Hepatocyte (in vitro differentiated cells): ENCODE measurements at regions not wholly inside any gene's neighbourhood (a gene's known extent, or its start where the extent isn't known, plus 50 kb on each side); places are given as distances from the start of the nearest gene placed in this dataset.
"Not testable (repeated sequence)": the region's sequence is repeated elsewhere in the genome, so short reads cannot be mapped to it uniquely, and the experiment has no call there.

ENCODE experiments used
- DNase-seq: peaks from one replicate; pipeline ENCODE4 v3.0.0-alpha.2; 2016; ENCODE audit warnings: low spot score
- H2AFZ ChIP-seq: fragments of 200-600 bp; sonication (generic); 2 replicates; pipeline ENCODE4 v1.6.0; 2016; ENCODE audit warnings: antibody characterized with exemption, mild to moderate bottlenecking
- H3K27ac ChIP-seq: fragments of 200-600 bp; sonication (generic); 2 replicates; pipeline ENCODE4 v1.5.1; 2016; ENCODE audit warnings: mild to moderate bottlenecking
- H3K27me3 ChIP-seq: fragments of 200-600 bp; sonication (generic); 2 replicates; pipeline ENCODE4 v1.6.1; 2016
- H3K36me3 ChIP-seq: fragments of 200-600 bp; sonication (generic); replicated peaks from 2 replicates; pipeline ENCODE4 v1.5.1; 2016; ENCODE audit warnings: low read depth; ENCODE audit not compliant: insufficient read depth
- H3K4me1 ChIP-seq: fragments of 200-600 bp; sonication (generic); 2 replicates; pipeline ENCODE4 v1.5.1; 2016; ENCODE audit warnings: mild to moderate bottlenecking, moderate library complexity; ENCODE audit not compliant: insufficient read depth
- H3K4me2 ChIP-seq: fragments of 200-600 bp; sonication (generic); 2 replicates; pipeline ENCODE4 v1.6.0; 2016
- H3K4me3 ChIP-seq: fragments of 200-600 bp; sonication (generic); 2 replicates; pipeline ENCODE4 v1.5.1; 2016; ENCODE audit warnings: mild to moderate bottlenecking
- H3K79me2 ChIP-seq: fragments of 200-600 bp; sonication (generic); 2 replicates; pipeline ENCODE4 v1.6.0; 2017; ENCODE audit warnings: mild to moderate bottlenecking
- H3K9me2 ChIP-seq: fragments of 200-600 bp; sonication (generic); replicated peaks from 2 replicates; pipeline ENCODE4 v1.6.0; 2017; ENCODE audit warnings: mild to moderate bottlenecking; ENCODE audit not compliant: insufficient read depth
- H3K9me3 ChIP-seq: fragments of 200-600 bp; sonication (generic); 2 replicates; pipeline ENCODE4 v1.5.1; 2016; ENCODE audit warnings: low read depth, mild to moderate bottlenecking
- H4K20me1 ChIP-seq: fragments of 200-600 bp; sonication (generic); 2 replicates; pipeline ENCODE4 v1.6.0; 2016; ENCODE audit warnings: mild to moderate bottlenecking; ENCODE audit not compliant: insufficient read depth, poor library complexity, severe bottlenecking
- EZH2 ChIP-seq: fragments of 200-600 bp; sonication (generic); IDR thresholded peaks from 2 replicates; pipeline ENCODE4 v1.6.1; 2016; ENCODE audit warnings: antibody characterized with exemption, mild to moderate bottlenecking, borderline replicate concordance
- EZH2phosphoT487 ChIP-seq: fragments of 200-600 bp; sonication (generic); IDR thresholded peaks from one replicate; pipeline ENCODE4 v1.6.1; 2018; ENCODE audit warnings: antibody characterized with exemption, mild to moderate bottlenecking, low read depth, moderate library complexity; ENCODE audit not compliant: unreplicated experiment, severe bottlenecking
- WGBS: methylation state at CpG from one replicate; pipeline ENCODE4 v1.1.6; 2016; ENCODE audit warnings: low lambda C conversion rate; ENCODE audit errors: missing lambda C conversion rate; 5-methylcytosine and 5-hydroxymethylcytosine counted together
- TF ChIP-seq, protein P1 (sequence below): fragments of 200-600 bp; sonication (generic); IDR thresholded peaks from 2 replicates; pipeline ENCODE4 v1.5.1; 2016; ENCODE audit warnings: antibody characterized with exemption, mild to moderate bottlenecking; ENCODE audit not compliant: poor library complexity

DNA sequence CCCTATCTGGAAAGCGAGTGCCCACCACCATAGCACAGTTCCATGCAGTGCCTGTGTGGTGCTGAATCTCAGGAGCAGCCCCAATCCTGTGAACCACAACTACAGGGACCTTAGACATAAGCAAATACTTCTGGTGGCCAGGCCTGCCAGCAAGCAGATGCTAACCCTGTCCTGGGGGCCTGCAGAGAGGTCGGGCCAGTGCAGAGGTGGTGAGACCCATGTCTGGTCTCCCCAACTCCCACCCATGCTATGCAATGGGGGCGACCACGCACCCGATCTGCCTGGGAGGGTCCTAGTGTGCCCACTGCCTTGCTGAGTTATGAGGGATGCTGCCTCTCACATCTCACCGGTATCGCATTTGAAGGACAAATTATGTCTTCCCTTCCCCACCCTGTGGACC is 151.6 kb upstream of the ZNF337 start:
- no peak overlapping the region for H2AFZ ChIP-seq
- H3K27ac ChIP-seq = no peak overlapping the region
- H4K20me1 ChIP-seq = no peaks in the 10 kb centered on the region
- H3K4me1 ChIP-seq = no peaks in the 10 kb centered on the region
- no peak for DNase-seq
- no peaks in the 10 kb centered on the region for H3K9me3 ChIP-seq
- no peak overlapping the region for H3K4me2 ChIP-seq
- no peaks in the 10 kb centered on the region for H3K36me3 ChIP-seq
- no peak overlapping the region for H3K4me3 ChIP-seq
- 80% methylated on average over 7 of the region's 7 CpGs for WGBS
- no peaks in the 10 kb centered on the region for H3K9me2 ChIP-seq
- no peaks in the 10 kb centered on the region for H3K79me2 ChIP-seq
- TF ChIP-seq, protein P1, sequence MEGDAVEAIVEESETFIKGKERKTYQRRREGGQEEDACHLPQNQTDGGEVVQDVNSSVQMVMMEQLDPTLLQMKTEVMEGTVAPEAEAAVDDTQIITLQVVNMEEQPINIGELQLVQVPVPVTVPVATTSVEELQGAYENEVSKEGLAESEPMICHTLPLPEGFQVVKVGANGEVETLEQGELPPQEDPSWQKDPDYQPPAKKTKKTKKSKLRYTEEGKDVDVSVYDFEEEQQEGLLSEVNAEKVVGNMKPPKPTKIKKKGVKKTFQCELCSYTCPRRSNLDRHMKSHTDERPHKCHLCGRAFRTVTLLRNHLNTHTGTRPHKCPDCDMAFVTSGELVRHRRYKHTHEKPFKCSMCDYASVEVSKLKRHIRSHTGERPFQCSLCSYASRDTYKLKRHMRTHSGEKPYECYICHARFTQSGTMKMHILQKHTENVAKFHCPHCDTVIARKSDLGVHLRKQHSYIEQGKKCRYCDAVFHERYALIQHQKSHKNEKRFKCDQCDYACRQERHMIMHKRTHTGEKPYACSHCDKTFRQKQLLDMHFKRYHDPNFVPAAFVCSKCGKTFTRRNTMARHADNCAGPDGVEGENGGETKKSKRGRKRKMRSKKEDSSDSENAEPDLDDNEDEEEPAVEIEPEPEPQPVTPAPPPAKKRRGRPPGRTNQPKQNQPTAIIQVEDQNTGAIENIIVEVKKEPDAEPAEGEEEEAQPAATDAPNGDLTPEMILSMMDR = no peak
- TF ChIP-seq EZH2 = no peak
- no peak for TF ChIP-seq EZH2phosphoT487
- H3K27me3 ChIP-seq = no peaks in the 10 kb centered on the region

DNA sequence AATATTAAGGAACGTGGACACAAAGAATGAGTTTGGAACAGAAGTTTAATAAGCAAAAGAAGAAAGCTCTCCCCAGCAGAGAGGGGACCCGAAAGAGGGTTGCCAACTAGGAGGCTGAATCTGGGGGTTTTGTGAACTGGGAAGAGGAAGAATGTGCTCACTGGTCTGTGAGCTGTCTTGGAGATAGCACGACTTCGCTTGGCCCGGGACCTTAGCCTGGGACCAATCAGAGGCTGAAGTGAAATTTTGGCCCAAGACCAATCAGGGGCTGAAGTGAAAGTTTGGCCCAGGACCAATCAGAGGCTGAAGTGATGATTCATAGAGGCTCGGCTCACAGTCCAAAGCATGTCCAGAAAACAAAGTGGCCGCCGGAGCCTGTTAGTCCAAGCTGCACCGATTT is 148.0 kb upstream of the ZNF337 start:
- not testable (repeated sequence) for H3K4me1 ChIP-seq, H3K9me3 ChIP-seq, H2AFZ ChIP-seq, H3K4me3 ChIP-seq, H3K36me3 ChIP-seq, H3K79me2 ChIP-seq, H3K27me3 ChIP-seq, H4K20me1 ChIP-seq, H3K4me2 ChIP-seq, DNase-seq, H3K9me2 ChIP-seq, H3K27ac ChIP-seq
- no CpG with 5 or more reads among the region's 9 CpGs for WGBS

DNA sequence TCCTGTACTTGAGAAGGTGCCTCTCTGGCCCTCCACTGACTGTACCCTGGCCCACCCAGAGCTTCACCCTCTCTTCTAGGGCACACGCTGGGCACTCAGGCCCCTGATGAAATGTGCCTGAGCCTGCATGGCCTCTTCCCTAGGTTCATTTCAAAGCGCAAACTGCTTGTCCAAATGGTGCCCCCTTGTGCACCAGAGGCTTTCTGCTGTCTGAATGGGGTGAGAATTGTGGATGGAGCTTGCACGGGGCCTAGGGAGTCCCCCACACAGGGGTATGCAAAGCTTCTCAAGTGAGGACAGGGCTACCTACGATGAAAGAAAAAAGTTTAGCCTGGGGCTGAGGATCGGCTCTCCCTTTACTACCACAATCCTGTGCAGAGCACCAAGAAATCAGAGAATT is 116.9 kb upstream of the ZNF337 start:
- whole genome bisulfite sequencing = no CpG with 5 or more reads among the region's 5 CpGs
- H3K4me1 ChIP-seq, H3K79me2 ChIP-seq, H3K27me3 ChIP-seq, H3K27ac ChIP-seq, H2AFZ ChIP-seq, H4K20me1 ChIP-seq, H3K9me3 ChIP-seq, DNase-seq, H3K4me2 ChIP-seq, H3K4me3 ChIP-seq, H3K36me3 ChIP-seq, H3K9me2 ChIP-seq: not testable (repeated sequence)

DNA sequence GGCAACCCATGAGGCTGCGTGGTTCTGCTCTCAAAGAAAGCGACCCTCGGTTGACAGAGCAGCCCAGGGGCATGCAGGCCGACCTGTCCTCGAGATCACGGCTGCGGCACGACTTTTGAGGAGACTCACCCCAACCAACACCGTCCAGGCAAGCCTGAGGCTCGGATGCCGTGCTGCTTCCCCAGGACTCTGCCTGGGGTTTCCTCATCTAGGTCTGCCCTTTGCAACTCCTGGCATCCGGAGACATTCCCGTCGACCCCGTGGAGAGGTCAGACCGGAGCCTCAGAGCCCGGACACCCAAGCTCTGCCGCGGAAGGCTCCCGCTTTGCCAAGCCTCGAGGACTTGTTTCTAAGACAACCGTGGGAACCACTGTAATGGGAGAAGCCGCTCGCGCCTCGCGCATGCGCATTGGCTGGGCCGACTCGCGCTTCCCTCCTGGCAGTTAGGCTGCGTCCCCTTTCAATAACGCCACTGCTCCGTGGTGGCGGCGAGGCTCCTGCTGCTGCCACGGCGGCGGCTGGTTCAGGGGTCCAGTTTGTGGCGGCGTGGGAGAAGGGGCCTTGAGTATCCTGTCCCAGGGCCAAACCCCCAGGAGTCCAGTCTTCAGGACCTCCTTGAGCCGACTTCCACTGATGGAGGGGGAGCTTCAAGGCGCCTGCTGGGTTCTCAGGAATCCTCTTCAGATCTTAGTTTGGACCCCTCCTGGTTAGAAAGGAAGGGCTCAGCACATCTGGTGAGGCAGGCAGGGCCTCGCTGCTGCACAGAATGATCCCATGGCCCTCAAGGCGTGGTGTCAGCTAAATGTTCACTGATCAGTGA is 101.7 kb upstream of the ZNF337 start:
- not testable (repeated sequence) for H2AFZ ChIP-seq, H3K27me3 ChIP-seq, H3K4me1 ChIP-seq, H3K36me3 ChIP-seq, H3K4me3 ChIP-seq, H3K9me3 ChIP-seq, H3K27ac ChIP-seq, H3K9me2 ChIP-seq, DNase-seq, H3K79me2 ChIP-seq, H4K20me1 ChIP-seq, H3K4me2 ChIP-seq
- WGBS = no CpG with 5 or more reads among the region's 45 CpGs

DNA sequence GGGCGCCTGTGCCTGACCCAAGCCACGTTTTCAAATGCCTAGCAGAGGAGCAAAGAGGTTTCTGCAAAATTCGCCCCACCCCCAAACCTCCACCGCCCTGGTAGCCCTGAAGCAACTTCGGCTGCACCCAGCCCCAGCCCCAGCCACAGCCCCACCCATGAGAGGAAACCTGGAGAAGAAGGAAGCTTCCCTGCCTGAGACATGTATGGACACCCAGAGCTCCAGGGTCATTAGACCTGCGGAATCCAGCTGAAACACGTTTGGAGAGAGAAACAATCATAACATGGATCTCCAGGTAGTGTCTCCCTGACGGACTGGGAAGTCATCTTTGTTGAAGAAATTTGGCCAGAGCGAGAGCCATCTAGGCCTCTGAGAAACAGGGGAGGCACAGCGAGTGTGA is 100.4 kb upstream of the ZNF337 start:
- not testable (repeated sequence) for H3K9me2 ChIP-seq, H3K36me3 ChIP-seq, H3K27ac ChIP-seq, H3K9me3 ChIP-seq, H3K79me2 ChIP-seq, H4K20me1 ChIP-seq, H3K4me1 ChIP-seq, H3K4me2 ChIP-seq, H3K4me3 ChIP-seq, H3K27me3 ChIP-seq, H2AFZ ChIP-seq, DNase-seq
- WGBS = no CpG with 5 or more reads among the region's 10 CpGs

DNA sequence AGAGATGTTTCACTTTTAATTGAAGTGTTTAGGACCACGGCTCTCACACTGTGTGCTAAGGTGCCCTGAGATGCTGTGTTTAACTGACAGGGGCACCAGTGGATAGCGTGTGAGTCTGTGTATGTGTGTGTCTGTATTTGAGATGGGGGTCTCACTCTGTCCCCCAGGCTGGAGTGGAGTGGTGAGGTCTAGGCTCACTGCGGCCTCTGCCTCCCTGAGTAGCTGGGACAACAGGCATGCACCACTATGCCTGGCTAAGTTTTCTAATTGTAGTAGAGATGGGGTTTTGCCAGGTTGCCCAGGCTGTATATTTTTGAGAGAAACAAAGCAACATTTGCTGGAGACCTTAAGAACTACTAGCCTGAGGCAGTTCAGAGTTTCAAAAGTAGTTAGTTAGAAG is 80.6 kb upstream of the ZNF337 start:
- DNase-seq, H3K4me2 ChIP-seq, H3K36me3 ChIP-seq, H3K4me3 ChIP-seq, H3K9me3 ChIP-seq, H3K9me2 ChIP-seq, H3K4me1 ChIP-seq, H2AFZ ChIP-seq, H3K27me3 ChIP-seq, H3K79me2 ChIP-seq, H3K27ac ChIP-seq, H4K20me1 ChIP-seq: not testable (repeated sequence)
- WGBS = 86% methylated on average over 3 of the region's 3 CpGs

DNA sequence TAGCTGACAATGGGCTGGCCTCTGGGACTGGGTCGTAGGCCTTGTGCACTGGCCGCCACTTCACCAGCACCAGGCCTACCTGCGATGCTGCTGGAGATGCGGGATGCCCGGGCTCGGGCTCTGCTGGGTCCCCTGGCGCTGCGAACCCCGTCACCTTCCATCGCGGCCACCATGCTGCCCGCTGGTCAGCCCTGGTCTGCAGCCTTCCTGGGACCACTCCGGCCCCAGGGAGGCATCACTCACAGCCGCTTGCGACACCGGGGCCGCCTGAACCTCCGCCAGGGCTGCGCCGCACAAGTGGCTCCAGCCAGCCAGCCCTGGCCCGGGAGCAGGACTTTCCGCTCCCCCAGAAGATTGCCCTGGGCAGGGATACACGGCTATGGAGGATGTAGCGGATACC is 78.1 kb upstream of the ZNF337 start:
- 90% methylated on average over 24 of the region's 24 CpGs for WGBS
- H3K9me2 ChIP-seq, H3K27me3 ChIP-seq, H3K27ac ChIP-seq, H3K36me3 ChIP-seq, H3K79me2 ChIP-seq, H3K9me3 ChIP-seq, H3K4me3 ChIP-seq, DNase-seq, H2AFZ ChIP-seq, H3K4me2 ChIP-seq, H3K4me1 ChIP-seq, H4K20me1 ChIP-seq: not testable (repeated sequence)

DNA sequence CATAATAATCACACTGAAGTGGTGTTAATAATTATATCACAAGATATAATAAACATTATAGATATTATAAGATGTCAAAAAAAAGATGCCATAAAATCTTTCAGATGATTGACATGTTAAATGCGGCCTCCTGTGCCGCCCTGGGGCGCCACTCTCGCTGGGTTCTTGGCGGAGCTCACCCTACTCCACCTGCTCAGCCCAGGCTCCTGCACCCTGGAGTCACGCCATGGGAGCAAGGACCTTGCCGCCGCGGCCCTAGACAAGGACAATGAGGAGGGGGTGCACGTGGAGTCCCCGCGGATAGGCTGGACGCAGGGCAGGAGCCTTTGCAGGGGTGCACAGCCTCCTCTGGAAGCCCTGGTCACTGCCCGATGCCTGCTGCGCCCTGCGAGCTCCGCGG is 77.5 kb upstream of the ZNF337 start:
- H3K4me2 ChIP-seq, H2AFZ ChIP-seq, H3K9me2 ChIP-seq, H3K27ac ChIP-seq, DNase-seq, H4K20me1 ChIP-seq, H3K4me1 ChIP-seq, H3K9me3 ChIP-seq, H3K4me3 ChIP-seq, H3K79me2 ChIP-seq, H3K36me3 ChIP-seq, H3K27me3 ChIP-seq: not testable (repeated sequence)
- 94% methylated on average over 14 of the region's 18 CpGs for WGBS
